ENCODE measurements at regions not wholly inside any gene's neighbourhood (a gene's known extent, or its start where the extent isn't known, plus 50 kb on each side); places are given as distances from the start of the nearest gene placed in this dataset.

DNA sequence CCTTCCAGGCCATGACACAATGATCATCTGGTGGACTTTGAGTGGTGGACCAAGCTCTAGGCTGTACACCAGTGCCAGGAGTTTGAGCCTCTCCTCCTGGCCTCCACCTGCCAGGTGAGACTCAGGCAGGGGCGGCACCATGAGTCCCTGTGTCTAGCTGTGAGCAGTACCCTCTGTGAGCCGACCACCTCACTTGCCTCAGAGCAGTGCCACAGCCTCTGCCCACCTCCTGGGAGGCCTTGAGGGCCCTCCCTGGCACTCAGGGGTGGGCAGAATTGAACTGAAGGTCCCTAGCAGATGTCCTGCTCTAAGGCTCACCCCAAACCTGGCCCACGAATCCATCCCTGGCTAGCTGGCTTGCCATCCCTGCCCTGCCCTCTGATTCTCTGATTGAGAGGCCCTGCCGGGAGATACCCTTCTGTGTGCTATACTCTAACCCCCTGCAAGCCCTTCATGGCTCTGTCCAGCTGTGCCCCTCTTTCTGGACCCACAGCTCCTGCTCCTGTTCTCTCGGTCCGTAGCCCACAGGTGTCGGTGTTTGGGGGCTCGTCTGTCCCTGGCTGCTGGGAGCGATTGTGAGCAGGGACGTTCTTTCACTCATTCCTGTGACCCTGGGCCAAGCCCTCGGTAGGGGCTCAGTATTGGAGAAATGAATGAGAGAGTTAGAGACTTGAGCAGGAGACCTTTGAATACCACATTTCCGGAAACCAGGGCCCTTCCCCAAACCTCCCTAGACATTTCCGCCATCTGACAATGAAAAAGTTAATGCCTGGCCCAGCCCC, 70.0 kb downstream of the INHBB start:
- Histone ChIP-seq H3K79me2 (ENCODE audit: insufficient read depth, low read length) (no peaks in the 10 kb centered on the region), H3K27ac (ENCODE audit: low read length) (no peak overlapping the region), H3K4me1 (ENCODE audit: insufficient read depth, low read length) (no peaks in the 10 kb centered on the region), H4K20me1 (ENCODE audit: insufficient read depth, low read length) (no peaks in the 10 kb centered on the region), H3K4me2 (ENCODE audit: insufficient read depth, low read length) (no peak overlapping the region), H3K36me3 (ENCODE audit: insufficient read depth, low read length) (no peaks in the 10 kb centered on the region), H3K9me3 (ENCODE audit: insufficient read depth, low read length, severe bottlenecking) (no peaks in the 10 kb centered on the region), H3K9ac (ENCODE audit: low read depth, low read length) (no peak overlapping the region), H3K27me3 (ENCODE audit: insufficient read depth, low read length, poor library complexity) (no peaks in the 10 kb centered on the region), H2AFZ (ENCODE audit: low read depth, low read length) (no peak overlapping the region), H3K4me3 (ENCODE audit: low read depth in 1 of 2, low read length in 2 of 2) (no peak overlapping the region)
- TF ChIP-seq, protein P1, sequence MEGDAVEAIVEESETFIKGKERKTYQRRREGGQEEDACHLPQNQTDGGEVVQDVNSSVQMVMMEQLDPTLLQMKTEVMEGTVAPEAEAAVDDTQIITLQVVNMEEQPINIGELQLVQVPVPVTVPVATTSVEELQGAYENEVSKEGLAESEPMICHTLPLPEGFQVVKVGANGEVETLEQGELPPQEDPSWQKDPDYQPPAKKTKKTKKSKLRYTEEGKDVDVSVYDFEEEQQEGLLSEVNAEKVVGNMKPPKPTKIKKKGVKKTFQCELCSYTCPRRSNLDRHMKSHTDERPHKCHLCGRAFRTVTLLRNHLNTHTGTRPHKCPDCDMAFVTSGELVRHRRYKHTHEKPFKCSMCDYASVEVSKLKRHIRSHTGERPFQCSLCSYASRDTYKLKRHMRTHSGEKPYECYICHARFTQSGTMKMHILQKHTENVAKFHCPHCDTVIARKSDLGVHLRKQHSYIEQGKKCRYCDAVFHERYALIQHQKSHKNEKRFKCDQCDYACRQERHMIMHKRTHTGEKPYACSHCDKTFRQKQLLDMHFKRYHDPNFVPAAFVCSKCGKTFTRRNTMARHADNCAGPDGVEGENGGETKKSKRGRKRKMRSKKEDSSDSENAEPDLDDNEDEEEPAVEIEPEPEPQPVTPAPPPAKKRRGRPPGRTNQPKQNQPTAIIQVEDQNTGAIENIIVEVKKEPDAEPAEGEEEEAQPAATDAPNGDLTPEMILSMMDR (IDR thresholded peaks at IDR 0.05; ENCODE audit: borderline replicate concordance, extremely low read depth, low read length, poor library complexity, severe bottlenecking) = no peak
- no peak for TF ChIP-seq EZH2 (IDR thresholded peaks at IDR 0.05; ENCODE audit: borderline replicate concordance, low read depth, low read length, severe bottlenecking)
- DNase-seq (no peak), ATAC-seq (ENCODE audit: insufficient read depth, low read depth) (no peak)

DNA sequence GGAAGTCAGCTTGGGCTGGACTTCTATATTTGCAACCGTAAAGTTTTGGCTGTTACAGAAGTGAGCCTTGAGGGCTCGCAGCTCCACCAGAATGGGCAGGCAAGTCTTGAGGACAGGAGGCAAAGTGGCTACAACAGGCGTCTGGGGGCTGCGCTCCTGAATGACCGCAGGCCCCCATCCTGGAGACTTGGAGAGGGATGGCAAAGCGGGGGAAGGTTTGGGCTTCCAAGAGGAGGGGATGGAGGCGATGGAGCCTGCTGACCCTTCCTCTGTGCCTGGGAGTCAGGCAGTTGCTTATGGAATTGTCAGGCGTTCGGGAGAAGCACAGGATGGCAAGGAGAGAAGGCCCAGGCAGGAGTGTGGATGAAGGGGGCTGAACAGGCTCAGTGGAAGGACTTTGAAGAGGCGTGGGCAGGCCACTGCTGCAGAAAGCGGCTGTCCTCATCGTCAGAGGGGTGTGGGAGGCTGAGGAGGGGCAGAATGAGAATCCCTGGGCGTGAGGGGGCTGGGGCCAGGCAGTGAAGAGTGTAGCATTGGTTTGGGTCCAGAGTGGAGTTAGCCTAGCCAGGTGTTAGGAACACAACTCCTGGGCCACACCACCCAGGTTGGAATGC, 72.3 kb downstream of the INHBB start:
- Histone ChIP-seq H3K27ac (ENCODE audit: low read length) (no peak overlapping the region), H3K4me2 (ENCODE audit: insufficient read depth, low read length) (no peak overlapping the region), H3K79me2 (ENCODE audit: insufficient read depth, low read length) (no peaks in the 10 kb centered on the region), H2AFZ (ENCODE audit: low read depth, low read length) (no peak overlapping the region), H3K36me3 (ENCODE audit: insufficient read depth, low read length) (no peaks in the 10 kb centered on the region), H4K20me1 (ENCODE audit: insufficient read depth, low read length) (no peaks in the 10 kb centered on the region), H3K4me3 (ENCODE audit: low read depth in 1 of 2, low read length in 2 of 2) (no peak overlapping the region), H3K9me3 (ENCODE audit: insufficient read depth, low read length, severe bottlenecking) (no peaks in the 10 kb centered on the region), H3K9ac (ENCODE audit: low read depth, low read length) (no peak overlapping the region), H3K27me3 (ENCODE audit: insufficient read depth, low read length, poor library complexity) (peaks cover 9% of the 10 kb centered on the region), H3K4me1 (ENCODE audit: insufficient read depth, low read length) (no peaks in the 10 kb centered on the region)
- TF ChIP-seq EZH2 (IDR thresholded peaks at IDR 0.05; ENCODE audit: borderline replicate concordance, low read depth, low read length, severe bottlenecking) = no peak
- DNase-seq (no peak), ATAC-seq (ENCODE audit: insufficient read depth, low read depth) (no peak)

DNA sequence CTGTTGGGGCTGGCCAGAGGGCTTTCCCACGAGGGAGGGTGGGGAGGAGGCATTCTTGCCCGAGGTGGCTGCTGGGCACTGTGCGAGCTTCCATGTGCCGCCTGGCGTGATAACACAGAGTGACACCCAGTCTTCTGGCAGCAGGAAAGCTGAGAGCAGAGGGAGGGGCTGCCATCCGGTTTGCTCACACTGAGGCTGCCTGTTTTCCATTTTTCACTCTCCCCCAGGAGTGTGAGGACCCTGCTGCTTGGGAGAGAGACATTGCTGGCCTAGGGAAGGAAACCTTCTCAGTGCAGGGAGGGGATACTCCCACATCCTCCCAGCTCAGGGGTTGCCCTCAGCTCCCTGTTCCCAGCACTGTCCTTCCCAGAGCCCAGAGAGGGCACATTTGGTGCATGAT, 73.1 kb downstream of the INHBB start:
- Histone ChIP-seq H3K4me3 (ENCODE audit: low read depth in 1 of 2, low read length in 2 of 2) (no peak overlapping the region), H2AFZ (ENCODE audit: low read depth, low read length) (no peak overlapping the region), H3K27ac (ENCODE audit: low read length) (no peak overlapping the region), H3K36me3 (ENCODE audit: insufficient read depth, low read length) (no peaks in the 10 kb centered on the region), H4K20me1 (ENCODE audit: insufficient read depth, low read length) (no peaks in the 10 kb centered on the region), H3K4me2 (ENCODE audit: insufficient read depth, low read length) (no peak overlapping the region), H3K79me2 (ENCODE audit: insufficient read depth, low read length) (no peaks in the 10 kb centered on the region), H3K27me3 (ENCODE audit: insufficient read depth, low read length, poor library complexity) (peaks cover 15% of the 10 kb centered on the region), H3K9me3 (ENCODE audit: insufficient read depth, low read length, severe bottlenecking) (no peaks in the 10 kb centered on the region), H3K9ac (ENCODE audit: low read depth, low read length) (no peak overlapping the region), H3K4me1 (ENCODE audit: insufficient read depth, low read length) (no peaks in the 10 kb centered on the region)
- no peak for DNase-seq
- no peak for ATAC-seq (ENCODE audit: insufficient read depth, low read depth)
- TF ChIP-seq, protein P1 (IDR thresholded peaks at IDR 0.05; ENCODE audit: borderline replicate concordance, extremely low read depth, low read length, poor library complexity, severe bottlenecking) = no peak
- TF ChIP-seq EZH2 (IDR thresholded peaks at IDR 0.05; ENCODE audit: borderline replicate concordance, low read depth, low read length, severe bottlenecking) = no peak

DNA sequence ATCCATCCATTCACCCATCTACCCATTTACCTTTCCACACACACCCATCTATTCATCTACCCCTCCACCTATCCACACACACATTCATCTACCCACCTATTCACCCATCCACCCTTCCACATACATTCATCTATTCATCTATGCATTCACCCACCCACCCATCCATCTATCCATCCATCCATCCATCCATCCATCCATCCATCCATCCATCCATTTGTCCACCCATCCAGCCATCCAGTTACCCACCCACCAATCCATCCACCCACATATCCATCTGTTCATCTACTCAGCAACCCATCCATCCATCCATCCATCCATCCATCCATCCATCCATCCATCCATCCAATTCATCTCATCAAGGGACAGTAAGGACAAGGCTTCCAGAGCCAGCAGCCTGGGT, 74.0 kb downstream of the INHBB start:
- Histone ChIP-seq H3K9ac (ENCODE audit: low read depth, low read length) (no peak overlapping the region), H3K4me3 (ENCODE audit: low read depth in 1 of 2, low read length in 2 of 2) (no peak overlapping the region), H3K79me2 (ENCODE audit: insufficient read depth, low read length) (no peaks in the 10 kb centered on the region), H2AFZ (ENCODE audit: low read depth, low read length) (no peak overlapping the region), H3K27ac (ENCODE audit: low read length) (no peak overlapping the region), H3K36me3 (ENCODE audit: insufficient read depth, low read length) (no peaks in the 10 kb centered on the region), H3K27me3 (ENCODE audit: insufficient read depth, low read length, poor library complexity) (peaks cover 19% of the 10 kb centered on the region), H4K20me1 (ENCODE audit: insufficient read depth, low read length) (no peaks in the 10 kb centered on the region), H3K4me2 (ENCODE audit: insufficient read depth, low read length) (no peak overlapping the region), H3K9me3 (ENCODE audit: insufficient read depth, low read length, severe bottlenecking) (no peaks in the 10 kb centered on the region), H3K4me1 (ENCODE audit: insufficient read depth, low read length) (no peaks in the 10 kb centered on the region)
- DNase-seq = no peak
- TF ChIP-seq, protein P1 (IDR thresholded peaks at IDR 0.05; ENCODE audit: borderline replicate concordance, extremely low read depth, low read length, poor library complexity, severe bottlenecking) = no peak
- TF ChIP-seq EZH2 (IDR thresholded peaks at IDR 0.05; ENCODE audit: borderline replicate concordance, low read depth, low read length, severe bottlenecking) = no peak
- no peak for ATAC-seq (ENCODE audit: insufficient read depth, low read depth)
